ENCODE measurements at regions not wholly inside any gene's neighbourhood (a gene's known extent, or its start where the extent isn't known, plus 50 kb on each side); places are given as distances from the start of the nearest gene placed in this dataset.
"Not testable (repeated sequence)": the region's sequence is repeated elsewhere in the genome, so short reads cannot be mapped to it uniquely, and the experiment has no call there.

- intact Hi-C loops (cut with DNase I) = loop anchor here in 1 of 2 donors (10.0 kb wide), 1 partner anchor 76 kb away; no protein-coding TSS in a partner anchor
These were observed 56.7 kb upstream of the SCAF4 start for GRCh38 chr21:31788581-31788980.

GRCh38 chr21:31787691-31788090 lies 55.8 kb upstream of the SCAF4 start:
- H3K4me1 ChIP-seq (replicated peaks in 1 of 2); H3K27me3 ChIP-seq; H3K4me3 ChIP-seq; H3K36me3 ChIP-seq (replicated peaks in 1 of 2); DNase-seq; H3K9me3 ChIP-seq (replicated peaks in 1 of 3); H3K27ac ChIP-seq: not testable (repeated sequence)
- intact Hi-C loops (cut with DNase I) = loop anchor here in 1 of 2 donors (10.0 kb wide), 1 partner anchor 77 kb away; no protein-coding TSS in a partner anchor
- WGBS, 4 donors = 77 to 88% (median 80%) methylated on average over 7 of the region's 7 CpGs

More at GRCh38 chr21:31788581-31788980, 56.7 kb upstream of the SCAF4 start:
- 89 to 95% (median 93%) methylated on average over 4 of the region's 4 CpGs for WGBS, 4 donors
- Histone ChIP-seq H3K27ac (no peak overlapping the region), H3K4me3 (no peak overlapping the region), H3K36me3 (replicated peaks in 1 of 2) (no peaks in the 10 kb centered on the region), H3K4me1 (replicated peaks in 1 of 2) (no peaks in the 10 kb centered on the region), H3K27me3 (no peaks in the 10 kb centered on the region), H3K9me3 (replicated peaks in 1 of 3) (no peaks in the 10 kb centered on the region)
- DNase-seq = no peak
- TF ChIP-seq CTCF (IDR thresholded peaks at IDR 0.05) (no peak), POLR2A (IDR thresholded peaks at IDR 0.05) (no peak)

- TF ChIP-seq POLR2A (IDR thresholded peaks at IDR 0.05) = no peak
- no peak for TF ChIP-seq CTCF (IDR thresholded peaks at IDR 0.05)
- intact Hi-C loops (cut with DNase I) = loop anchor here in 1 of 2 donors (10.0 kb wide), 1 partner anchor 78 kb away; no protein-coding TSS in a partner anchor
- H3K9me3 ChIP-seq (replicated peaks in 1 of 3) = no peaks in the 10 kb centered on the region
- H3K4me1 ChIP-seq (replicated peaks in 1 of 2) = no peaks in the 10 kb centered on the region
- DNase-seq = no peak
- no peak overlapping the region for H3K4me3 ChIP-seq
- no peaks in the 10 kb centered on the region for H3K36me3 ChIP-seq (replicated peaks in 1 of 2)
- no peaks in the 10 kb centered on the region for H3K27me3 ChIP-seq
- H3K27ac ChIP-seq = no peak overlapping the region
- 55 to 64% (median 59%) methylated on average over 4 of the region's 4 CpGs for WGBS, 4 donors
These were observed 54.4 kb upstream of the SCAF4 start for GRCh38 chr21:31786164-31786920.

DNA sequence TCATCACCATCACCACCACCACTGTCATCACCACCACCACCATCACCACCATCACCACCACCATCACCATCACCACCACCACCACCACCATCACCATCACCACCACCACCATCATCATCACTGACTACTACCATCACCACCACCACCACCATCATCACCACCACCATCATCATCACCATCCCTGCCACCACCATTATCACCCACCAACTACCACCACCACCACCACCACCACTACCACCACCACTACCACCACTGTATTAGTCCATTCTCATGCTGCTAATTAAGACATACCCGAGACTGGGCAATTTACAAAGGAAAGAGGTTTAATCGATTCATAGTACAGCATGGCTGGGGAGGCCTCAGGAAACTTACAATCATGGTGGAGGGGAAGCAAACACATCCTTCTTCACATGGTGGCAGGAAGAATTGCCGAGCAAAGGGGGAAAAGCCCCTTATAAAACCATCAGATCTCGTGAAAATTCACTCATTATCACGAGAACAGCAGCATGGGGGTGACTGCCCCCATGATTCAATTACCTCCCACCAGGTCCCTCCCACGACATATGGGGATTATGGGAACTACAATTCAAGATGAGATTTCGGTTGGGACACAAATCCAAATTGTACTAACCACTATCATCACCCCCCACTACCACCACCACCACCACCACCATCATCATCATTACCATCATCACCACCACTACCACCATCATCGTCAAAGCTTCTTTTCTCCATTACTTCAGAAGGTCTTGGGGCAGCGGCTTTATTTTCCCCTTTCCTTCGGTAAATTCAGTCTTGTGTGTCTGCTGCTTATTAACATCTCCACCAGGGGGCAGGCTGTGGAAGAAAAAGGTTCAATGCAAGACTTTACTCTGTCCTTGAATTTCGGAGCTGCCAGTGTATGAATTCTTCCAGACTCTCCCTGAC lies 53.6 kb upstream of the SCAF4 start:
- not testable (repeated sequence) for H3K27me3 ChIP-seq; H3K36me3 ChIP-seq (replicated peaks in 1 of 2); H3K4me1 ChIP-seq (replicated peaks in 1 of 2); H3K9me3 ChIP-seq (replicated peaks in 1 of 3); H3K27ac ChIP-seq; H3K4me3 ChIP-seq
- peak; percentile 73 to 91 (median 81) for DNase-seq
- 51 to 55% (median 54%) methylated on average over 11 of the region's 11 CpGs for WGBS, 4 donors
- intact Hi-C loops (cut with DNase I) = loop anchor here in 1 of 2 donors (10.0 kb wide), 1 partner anchor 79 kb away; no protein-coding TSS in a partner anchor
- peak; percentile 72 to 86 (median 80) for TF ChIP-seq CTCF (IDR thresholded peaks at IDR 0.05)
